Esophagus muscularis mucosa (tissue), 4 donors: ENCODE measurements at regions not wholly inside any gene's neighbourhood (a gene's known extent, or its start where the extent isn't known, plus 50 kb on each side); places are given as distances from the start of the nearest gene placed in this dataset.

Experiments
- EP300 ChIP-seq: sonication (generic); formaldehyde crosslinking; IDR thresholded peaks from one replicate; pipeline ENCODE4 v1.6.1; 2017; ENCODE audit warnings: antibody characterized with exemption
- POLR2A ChIP-seq: fragments of 450-650 bp; IDR thresholded peaks from one replicate; pipeline ENCODE4 v1.6.1; 2017; ENCODE audit warnings: antibody characterized with exemption, moderate library complexity, mild to moderate bottlenecking, low read depth
- TF ChIP-seq, protein P1 (sequence below), 3 experiments: fragments of 200-600 bp in 2 of 3; fragments of 450-650 bp in 1 of 3; sonication (generic) in 2 of 3; IDR thresholded peaks; one replicate each; pipeline ENCODE4 v1.5.1; 2017 to 2019; ENCODE audit warnings: antibody characterized with exemption in 3 of 3, mild to moderate bottlenecking in 2 of 3, moderate library complexity in 1 of 3

DNA sequence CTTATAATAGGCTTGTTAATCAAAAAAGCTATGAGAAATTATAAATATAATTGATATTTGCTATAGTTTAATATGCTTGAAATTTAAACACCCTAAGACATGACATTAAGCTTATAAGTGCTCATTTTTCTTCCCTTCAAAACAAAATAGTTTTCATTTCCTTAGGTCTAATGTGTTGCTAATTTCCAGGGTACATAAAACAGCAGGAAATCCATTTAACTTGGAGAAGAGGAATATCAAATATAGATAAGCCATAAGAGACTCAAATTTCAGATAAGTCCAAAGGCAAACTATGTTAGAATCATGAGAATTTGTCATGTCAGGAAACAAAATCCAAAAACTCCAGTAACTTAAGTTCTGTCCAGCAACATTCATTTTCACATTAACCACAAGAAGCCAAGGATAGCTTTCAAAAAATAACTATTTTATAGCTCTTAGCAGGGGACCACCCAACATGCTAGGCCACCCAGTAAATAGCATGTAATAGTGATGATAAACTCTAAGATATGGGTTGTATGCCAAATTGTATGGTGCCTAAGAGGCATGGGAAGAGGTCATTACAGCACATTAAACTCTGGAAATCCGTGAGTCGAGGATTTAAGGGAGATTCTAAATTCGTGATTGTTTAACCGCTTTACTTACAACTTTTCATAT is 298.1 kb downstream of the CRPPA start:
- TF ChIP-seq, protein P1, sequence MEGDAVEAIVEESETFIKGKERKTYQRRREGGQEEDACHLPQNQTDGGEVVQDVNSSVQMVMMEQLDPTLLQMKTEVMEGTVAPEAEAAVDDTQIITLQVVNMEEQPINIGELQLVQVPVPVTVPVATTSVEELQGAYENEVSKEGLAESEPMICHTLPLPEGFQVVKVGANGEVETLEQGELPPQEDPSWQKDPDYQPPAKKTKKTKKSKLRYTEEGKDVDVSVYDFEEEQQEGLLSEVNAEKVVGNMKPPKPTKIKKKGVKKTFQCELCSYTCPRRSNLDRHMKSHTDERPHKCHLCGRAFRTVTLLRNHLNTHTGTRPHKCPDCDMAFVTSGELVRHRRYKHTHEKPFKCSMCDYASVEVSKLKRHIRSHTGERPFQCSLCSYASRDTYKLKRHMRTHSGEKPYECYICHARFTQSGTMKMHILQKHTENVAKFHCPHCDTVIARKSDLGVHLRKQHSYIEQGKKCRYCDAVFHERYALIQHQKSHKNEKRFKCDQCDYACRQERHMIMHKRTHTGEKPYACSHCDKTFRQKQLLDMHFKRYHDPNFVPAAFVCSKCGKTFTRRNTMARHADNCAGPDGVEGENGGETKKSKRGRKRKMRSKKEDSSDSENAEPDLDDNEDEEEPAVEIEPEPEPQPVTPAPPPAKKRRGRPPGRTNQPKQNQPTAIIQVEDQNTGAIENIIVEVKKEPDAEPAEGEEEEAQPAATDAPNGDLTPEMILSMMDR (IDR thresholded peaks at IDR 0.05), result no peak
- no peak for TF ChIP-seq EP300
- TF ChIP-seq POLR2A, result no peak
